NCI-H2196 (cell line): ENCODE measurements at regions not wholly inside any gene's neighbourhood (a gene's known extent, or its start where the extent isn't known, plus 50 kb on each side); places are given as distances from the start of the nearest gene placed in this dataset.

Experiments
- DNase-seq: peaks from one replicate; lab custom pipeline; 2025; ENCODE audit not compliant: unreplicated experiment; lab: John Stamatoyannopoulos, UW

DNA sequence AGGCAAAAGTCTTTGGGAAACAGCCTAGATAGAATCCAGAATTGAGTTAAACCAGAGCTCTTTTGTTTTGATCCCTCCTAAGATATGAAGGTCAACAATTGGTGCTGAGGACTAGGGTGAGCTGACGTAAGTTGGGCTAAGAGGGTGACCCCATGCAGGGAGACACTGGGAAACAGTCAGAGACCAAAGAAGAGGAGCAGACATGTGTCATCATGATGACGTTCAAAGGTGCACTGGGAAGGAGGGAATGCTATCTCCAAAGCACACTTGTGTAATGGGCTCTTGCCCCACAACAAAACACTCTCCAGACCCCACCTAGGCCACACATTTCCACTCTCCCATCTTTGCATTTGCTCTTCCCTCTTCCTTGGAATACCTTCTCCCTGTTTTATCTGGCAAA lies 481.4 kb downstream of the COG6 start:
- no peak for DNase-seq

DNA sequence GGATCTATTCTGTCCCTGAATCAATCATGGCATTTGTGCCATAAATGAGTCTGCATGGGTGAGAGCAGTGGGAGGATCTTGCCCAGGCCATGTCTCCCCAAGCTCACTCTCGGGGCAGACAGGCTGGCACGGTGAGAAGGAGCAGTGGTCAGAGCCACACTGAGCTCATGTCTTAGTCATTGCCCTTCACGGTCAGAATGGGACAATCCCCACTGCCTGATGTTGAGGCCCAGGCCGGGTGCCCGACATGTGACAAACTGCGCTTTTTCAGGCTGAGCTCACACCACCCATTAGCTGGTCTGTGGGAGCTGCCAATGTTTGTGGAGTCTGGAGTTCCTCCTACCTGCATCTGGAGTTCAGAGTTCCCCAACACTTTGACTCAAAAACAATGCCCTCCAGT lies 481.9 kb downstream of the COG6 start:
- DNase-seq, result no peak

DNA sequence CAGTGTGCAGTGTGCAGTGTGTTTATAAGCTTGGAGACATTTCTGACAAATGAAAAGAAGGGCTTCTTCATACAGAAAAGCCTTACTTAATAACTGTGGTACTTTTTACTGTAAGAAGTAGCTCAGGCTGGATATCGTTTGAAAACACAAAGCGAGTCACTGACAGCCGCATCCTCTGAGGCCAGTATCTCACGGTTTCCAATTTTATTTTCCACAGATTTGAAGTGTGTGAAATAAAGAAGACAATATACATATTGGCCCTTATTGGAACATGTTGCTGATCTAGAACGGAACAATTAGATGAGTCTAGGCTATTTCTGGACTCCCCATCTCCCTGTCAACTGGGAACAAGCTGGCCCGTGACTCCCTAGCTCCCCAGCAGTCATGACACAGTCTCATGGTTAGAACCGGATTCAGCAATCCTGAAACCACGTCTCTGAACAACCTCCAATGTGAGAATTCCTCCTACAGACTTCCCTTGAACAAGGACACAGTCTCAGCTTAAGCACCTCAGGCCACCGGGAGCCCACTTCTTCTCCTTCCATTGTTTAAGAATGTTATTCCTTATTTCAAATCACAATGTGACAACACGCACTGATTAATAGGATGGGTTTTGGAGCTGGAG lies 484.5 kb downstream of the COG6 start:
- no peak for DNase-seq

DNA sequence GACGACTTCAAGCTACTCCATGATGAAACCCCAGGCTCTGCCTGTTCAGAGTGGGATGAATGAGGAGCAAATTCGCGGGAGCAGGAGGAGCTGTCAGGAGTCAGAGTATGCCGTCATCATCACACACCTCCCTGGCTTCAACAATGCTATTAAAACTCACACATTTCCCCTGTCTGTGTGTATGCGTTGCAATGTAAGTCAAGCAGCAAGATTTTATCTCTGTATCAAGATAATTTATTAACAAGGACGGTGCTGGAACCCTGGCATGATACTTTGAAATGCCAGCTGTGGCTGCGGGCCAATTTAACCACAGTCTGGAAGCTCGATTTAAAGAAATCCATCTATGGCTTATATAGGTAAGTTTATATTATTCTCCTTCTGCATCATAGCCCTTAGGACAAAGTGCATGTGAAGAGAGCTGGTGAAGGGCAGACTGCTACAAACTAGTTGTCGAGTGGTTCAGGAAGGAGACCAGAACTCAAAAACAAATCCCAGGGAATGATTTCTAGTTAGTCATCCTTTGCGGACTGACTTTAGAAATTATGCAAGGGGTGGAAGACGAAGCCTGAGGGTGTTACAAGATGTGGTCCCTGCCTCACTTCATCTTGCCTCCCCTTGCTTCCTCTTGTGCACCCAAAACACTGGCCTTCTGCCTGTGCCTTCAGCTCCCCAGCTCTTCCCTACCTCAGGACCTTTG lies 486.5 kb downstream of the COG6 start:
- DNase-seq, result no peak

DNA sequence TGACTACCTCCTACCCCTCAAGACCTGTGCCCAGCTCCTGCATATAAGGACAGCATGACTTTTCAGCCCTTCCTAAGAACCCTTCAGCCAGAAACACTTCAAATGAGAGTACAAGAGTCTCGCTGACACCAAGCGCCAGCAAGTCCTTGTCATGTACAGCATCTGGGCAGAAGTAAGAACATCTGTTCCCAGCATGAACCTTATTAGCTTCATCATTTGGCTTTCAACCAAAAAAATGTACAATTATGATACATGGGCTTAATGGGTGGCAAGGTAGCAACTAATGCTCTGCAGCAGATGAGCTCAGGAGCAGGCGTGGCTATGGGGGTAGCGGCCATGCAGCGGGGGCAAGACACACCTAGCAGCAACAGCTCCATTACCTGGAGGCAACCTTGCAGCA lies 487.6 kb downstream of the COG6 start:
- no peak for DNase-seq

DNA sequence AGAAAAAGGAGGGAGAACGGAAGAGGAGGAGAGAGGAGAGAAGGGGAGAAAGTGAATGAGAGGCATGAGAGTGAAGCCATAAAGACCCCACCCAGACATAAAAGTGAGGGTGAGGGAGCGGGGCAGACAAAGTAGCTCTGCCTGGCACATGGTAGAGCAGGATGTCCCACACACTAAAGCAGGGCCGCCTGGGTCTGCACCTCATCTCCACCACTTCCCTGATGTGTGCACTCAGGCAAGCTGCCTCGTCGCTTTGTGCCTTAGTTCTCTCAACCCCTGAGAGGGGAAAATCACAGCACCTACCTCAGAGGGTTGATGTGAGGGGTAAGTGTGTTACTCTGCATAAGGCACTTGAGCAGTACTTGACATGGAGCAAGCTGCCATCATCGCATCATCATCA lies 488.1 kb downstream of the COG6 start:
- no peak for DNase-seq

DNA sequence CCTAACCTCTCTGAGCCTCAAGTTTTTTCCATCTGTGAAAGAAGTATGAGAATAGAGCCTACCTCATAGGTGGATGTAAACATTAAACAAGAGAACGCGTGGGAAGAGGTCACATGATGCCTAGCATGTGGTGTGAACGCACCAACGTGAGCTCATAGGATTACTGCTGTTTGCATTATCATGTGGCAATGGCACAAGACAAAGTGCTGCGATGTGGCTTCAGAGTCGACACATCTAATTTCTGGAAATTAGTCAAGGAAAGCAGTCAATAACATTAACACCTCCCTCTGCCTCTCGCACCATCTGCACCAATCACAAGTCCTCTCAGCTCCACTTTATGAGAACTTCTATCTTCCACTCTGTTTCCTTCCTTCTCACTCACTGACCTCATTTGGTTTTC lies 489.7 kb downstream of the COG6 start:
- no peak for DNase-seq

DNA sequence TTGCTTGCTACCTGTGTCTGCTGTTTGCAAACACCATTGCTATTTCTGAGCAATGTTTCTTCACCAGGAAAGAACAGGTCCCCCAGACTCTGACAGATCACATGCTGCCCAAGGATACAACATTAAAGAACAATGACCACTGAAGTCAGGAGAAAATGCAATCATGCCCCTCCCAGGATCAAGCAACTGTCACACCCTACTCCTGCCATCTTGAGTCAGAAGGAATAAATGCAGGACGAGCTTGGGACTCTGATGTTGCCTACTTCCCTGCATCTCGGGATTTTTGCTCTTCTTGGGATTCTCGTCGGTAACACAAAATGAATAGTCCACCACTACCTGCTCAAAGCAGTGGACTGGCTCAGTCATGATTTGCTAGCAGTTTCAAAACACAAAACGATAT lies 490.6 kb downstream of the COG6 start:
- no peak for DNase-seq

DNA sequence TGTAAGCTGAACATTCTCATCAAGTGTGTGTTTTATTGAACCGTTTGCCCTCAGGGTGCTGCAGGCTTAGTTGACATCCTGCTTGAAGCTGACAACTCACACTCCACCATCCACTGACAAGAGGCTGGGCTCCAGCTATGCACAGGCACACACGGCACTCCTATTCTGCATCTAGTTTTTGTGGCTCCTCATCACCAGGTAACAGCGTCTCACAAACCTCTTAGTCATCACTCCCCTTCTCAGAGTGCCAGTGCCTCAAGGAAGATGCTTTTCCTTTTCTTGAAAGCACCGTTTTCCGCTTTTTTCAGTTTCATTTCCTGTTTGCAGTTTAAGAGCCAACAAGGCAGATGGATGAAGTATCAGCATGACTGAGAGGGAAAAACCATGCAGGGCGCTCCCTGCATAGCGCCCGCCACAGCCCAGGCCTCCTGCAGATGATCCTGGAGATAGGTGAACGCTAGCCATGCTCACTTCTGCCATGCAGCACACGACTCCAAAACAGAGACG lies 491.2 kb downstream of the COG6 start:
- DNase-seq, result no peak

DNA sequence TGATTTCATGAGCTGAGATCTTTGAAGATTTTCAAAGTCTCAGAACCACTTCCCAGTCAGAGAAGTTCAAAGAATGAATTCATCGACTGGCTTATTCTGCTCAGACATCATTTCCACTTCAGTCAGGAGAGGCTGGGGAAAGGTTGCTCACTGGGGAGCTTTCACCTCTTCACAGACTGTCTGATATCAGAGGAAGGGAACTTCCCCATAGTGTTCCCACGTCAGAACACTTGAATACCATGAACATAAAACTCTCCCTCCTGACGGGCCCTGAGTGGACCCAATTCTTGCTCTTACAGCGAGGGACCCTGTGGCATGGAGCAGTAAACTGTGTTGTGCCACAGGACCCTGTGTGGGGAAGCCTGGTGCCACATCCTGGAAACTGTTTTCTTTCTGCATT lies 492.6 kb downstream of the COG6 start:
- no peak for DNase-seq

DNA sequence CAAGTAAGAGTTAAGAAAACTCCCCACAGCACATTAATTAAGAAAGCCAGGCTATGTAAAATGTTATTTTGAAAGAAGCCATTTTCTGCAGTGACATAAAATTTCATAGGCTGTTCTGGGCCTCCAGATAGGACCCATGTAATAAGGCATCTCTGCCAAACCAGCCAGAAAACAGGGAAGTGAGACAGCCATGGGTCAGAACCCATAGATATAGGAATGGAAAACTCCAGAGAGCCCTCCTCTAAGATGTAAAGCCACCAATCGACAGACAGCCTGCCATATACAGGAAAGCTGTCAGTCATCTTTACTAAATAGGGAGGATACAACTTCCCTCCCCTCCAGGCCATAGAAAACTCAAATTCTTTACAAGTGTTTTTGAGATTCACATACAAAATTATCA lies 493.3 kb downstream of the COG6 start:
- DNase-seq, result no peak

DNA sequence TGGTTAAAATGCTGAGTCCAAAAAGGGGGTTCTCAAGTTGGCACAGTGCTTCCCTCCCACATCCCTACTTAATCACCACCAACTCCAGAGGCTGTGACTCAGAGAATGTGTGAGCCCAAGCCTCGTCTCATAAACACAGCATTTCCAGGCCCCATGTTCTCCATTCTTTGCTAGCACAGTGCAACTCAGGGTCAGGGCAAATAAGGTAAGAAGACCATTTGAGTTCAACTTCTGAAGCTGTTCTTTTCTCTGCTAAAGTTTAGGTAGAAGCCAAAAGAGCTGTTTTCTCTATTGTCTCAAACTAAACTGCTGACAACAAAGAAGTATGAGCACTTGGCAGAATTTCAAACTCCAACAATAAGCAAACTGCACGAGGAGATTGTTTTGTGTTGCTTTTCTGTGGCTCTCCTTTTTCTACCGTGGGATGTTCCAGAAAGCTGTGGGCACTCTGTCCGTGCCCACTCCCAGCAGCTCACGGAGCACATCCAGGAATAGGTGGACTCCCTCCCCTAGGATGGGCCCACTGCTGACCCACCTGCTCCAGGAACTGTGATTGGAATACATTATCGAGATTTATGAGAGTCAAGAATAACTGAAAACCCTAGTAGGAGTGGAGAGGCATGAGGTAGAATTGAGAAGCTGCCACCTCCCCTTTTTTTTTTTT lies 494.3 kb downstream of the COG6 start:
- no peak for DNase-seq

DNA sequence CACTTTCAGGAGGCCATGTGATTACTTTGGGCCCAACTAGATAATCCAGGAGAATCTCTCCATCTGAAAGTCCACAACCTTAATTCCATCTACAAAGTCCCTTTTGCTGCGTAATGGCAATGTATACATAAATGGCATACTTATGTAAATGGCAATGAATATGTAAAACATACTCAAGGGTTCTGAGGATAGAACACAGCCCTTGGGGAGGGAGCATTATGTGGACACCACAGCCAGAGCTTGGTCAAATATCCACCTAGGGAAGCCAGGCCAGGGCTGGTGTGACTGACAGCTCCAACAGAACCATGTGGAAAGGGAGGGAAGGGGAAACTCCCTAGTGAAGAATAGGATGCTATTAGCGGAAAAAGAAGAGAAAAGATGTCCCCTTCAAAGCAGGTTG lies 496.2 kb downstream of the COG6 start:
- no peak for DNase-seq

DNA sequence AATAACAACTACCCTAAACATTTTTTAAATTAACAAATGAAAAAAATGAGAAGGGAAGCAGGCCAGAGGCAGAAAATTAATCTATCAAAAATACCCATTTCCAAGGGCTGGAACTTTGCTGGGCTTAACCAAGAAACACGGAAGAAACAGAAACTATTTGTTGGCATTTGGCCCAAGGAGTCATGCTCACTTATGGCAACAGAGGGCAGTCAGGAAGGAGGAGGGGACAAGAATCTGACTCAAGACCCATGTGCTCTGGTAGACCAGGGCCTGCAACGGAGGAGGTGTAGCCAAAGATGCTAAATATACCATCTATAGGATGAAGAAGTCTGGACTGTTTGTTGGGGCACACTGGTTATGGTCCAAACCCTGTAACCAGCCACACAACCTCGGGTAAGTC lies 496.7 kb downstream of the COG6 start:
- no peak for DNase-seq

DNA sequence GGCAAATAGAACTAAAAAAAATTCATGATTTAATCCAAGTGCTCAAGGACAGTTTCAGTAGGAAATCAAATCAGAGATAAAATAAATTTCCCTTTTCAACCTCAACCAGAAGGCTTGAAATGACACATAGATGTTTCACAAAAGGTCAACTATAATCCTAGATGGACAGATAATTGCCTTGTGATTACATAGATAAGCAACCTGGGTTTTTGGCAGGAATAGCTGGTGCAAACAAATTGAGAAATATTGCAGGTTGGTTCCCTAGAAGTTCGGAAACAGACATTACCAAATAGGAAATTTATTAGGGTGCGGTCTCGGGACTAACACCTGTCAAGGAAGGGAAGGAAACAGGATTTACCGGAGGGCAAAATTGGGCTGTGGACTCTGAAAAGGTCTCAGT lies 497.5 kb downstream of the COG6 start:
- DNase-seq, result no peak

DNA sequence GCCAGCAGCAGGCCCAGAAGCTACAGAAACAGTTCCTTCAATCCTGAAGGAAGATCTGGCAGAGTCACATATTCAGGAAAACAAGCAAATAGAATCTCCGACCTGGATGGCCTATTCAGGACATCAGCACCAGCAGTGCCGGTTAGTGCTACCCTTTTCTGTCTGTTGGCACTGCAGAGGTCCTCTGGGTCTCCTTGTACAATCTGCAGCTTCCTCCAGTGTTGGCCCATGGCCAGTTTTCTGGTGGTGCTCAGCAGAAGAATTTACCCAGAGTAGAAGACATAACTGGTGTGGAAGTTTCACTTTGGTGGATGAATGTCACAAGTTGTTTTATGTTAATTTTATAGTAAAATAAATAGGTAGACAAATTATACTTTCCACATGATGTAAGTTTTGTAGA lies 498.1 kb downstream of the COG6 start:
- no peak for DNase-seq

DNA sequence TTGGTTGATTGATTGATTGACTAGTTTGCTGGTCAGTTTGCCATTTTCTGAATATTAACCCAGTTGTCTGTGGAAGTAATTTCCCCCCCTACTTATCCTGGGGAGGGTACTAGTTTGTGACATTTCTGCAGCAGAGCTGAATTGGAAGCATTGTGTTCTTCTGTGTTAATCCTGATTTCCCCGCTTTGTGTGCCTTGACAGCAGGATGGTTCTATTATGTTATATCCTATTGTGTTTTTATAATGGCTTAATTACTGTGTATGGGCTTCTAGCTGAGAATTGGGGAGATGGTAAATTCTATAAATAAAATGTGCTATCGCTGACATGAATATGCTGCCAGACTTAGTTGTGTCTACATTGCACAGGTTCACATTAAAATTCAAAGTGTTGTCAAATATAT lies 499.7 kb downstream of the COG6 start:
- DNase-seq, result no peak

DNA sequence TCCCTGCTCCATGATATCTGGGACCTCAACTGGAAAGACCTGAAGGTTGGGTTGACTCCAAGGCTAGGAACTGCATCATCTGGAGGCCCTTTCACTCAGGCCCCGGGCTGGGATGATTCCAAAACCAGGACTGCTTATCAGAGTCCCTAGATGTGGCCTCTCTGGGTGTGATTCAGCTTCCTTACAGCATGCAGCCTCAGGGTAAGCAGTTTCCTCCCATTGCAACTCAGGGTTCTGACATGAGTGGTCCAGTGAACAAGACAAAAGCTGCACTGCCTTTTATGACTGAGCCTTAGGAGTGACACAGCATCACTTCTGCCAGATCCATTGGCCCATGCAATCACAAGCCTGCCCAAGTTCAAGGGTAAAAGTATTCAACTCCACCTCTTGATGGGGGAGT lies 502.8 kb downstream of the COG6 start:
- DNase-seq, result no peak

DNA sequence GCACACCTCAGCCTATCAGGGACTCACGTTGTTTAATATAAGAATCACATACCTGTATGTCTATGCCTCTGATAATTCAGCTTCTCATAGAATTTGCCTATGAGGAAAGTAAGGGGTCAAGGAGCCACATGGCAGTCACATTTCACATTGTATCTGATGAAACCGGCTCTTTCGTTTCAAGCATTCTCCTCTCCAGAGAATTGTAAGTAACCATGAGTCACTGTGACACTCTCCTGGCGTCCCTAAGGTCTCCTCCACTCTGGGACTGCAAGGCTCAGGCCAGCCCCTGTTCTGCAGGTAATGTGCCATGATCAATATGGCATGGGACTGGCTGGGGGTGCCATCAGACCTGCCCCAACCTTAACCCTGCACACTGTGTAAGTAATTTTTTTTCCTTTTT lies 503.3 kb downstream of the COG6 start:
- no peak for DNase-seq

DNA sequence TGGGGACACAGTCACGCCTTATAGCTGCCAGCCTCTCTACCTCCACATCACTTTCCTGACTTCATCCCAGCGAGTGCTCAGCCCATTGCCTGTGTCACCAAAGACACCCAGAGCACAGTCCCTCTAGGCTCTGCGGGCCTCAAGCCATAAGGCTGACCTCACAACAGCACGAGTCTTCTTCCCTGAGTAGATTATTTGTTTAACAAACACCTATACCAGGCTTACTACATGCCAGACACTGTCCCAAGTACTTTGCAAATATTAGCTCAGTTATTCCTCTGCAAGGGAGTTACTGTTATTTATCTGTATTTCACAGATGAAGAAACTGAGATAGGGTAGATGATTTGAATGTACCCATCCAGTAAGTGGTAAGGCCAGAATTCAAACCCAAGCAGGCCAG lies 504.3 kb downstream of the COG6 start:
- no peak for DNase-seq

DNA sequence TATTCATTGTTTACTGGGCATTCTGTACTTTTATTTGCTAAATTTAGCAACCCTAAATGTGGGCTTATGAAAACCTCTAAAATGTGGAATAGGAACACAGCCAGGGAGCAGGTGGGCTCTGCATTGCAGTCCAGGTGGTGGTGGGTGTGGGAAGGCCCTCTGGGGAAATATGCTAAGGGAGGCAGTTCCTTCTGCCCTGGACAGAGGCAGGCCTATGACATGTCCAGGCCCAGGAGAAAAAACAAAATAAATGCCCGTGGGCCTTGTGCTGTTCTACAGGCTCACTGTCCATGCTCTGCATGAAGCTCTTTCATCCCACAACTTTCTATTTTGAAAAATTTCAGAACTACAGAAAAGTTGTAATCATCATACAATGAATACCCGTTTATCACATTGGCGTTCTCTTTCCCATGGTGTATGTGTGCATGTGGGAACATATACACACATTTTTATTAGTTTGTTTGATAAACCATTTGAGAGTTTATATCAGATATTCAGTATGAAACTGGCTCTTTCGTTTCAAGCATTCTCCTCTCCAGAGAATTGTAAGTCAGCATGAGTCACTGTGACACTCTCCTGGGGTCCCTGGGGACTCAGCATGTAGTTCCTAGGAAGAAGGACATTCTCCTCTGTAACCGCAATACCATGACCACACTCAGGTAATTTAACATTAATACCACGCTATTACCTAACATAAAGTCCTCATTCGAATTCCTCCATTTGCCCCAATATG lies 505.3 kb downstream of the COG6 start:
- no peak for DNase-seq

DNA sequence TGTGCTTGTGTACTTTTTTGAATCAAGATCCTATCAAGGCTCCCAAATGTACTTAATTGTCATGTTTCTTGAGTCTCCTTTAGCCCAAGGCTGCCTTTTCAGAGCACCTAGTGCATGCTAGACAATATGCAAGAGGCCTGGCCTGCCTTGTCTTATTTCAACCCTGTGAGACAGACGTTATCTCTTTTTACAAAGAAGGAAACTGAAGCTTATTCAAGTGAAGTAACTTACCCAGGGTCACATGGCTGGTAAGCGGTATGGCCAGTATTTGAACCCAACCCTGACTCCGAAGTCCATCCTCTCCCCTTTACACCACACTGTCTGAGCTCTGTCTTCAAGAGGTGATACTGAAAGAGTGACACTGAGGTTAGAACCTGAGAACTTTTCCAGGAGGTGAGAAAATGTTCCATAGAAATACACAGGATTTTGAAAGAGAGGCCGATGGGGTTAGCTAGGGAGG lies 505.1 kb downstream of the FOXO1 start:
- no peak for DNase-seq
